CD14-positive monocyte (primary cell): ENCODE measurements at regions not wholly inside any gene's neighbourhood (a gene's known extent, or its start where the extent isn't known, plus 50 kb on each side); places are given as distances from the start of the nearest gene placed in this dataset.

Experiments
- DNase-seq, 3 donors: peaks; one replicate each; pipeline ENCODE4 v3.0.0-alpha.2; 2011 to 2022
- H2AFZ ChIP-seq: 2 replicates; pipeline ENCODE4 v1.6.0; 2012; ENCODE audit warnings: mild to moderate bottlenecking, low read depth, low read length, inconsistent platforms; ENCODE audit not compliant: insufficient read depth, poor library complexity, severe bottlenecking
- H3K27ac ChIP-seq, 2 donors: 1 replicate in 1 of 2; 2 replicates in 1 of 2; pipeline ENCODE4 v1.5.1; 2012 to 2013; ENCODE audit warnings: low read length in 2 of 2, control low read depth in 1 of 2, inconsistent platforms in 1 of 2, low read depth in 1 of 2, mild to moderate bottlenecking in 1 of 2
- H3K27me3 ChIP-seq, 2 donors: one replicate each; pipeline versions ENCODE4 v1.6.0 to v1.6.1; 2011 to 2013; ENCODE audit warnings: low read length in 2 of 2; ENCODE audit not compliant: control insufficient read depth in 2 of 2, insufficient read depth in 2 of 2
- H3K36me3 ChIP-seq, 2 donors: replicated peaks in 1 of 2; 1 replicate in 1 of 2; 2 replicates in 1 of 2; pipeline versions ENCODE4 v1.5.1 to v1.6.1; 2012 to 2013; ENCODE audit warnings: low read length in 2 of 2, control low read depth in 1 of 2, inconsistent platforms in 1 of 2, mild to moderate bottlenecking in 1 of 2; ENCODE audit not compliant: insufficient read depth in 2 of 2, control insufficient read depth in 1 of 2
- H3K4me1 ChIP-seq, 2 donors: 1 replicate in 1 of 2; 2 replicates in 1 of 2; pipeline versions ENCODE4 v1.5.1 to v1.6.1; 2012 to 2013; ENCODE audit warnings: low read length in 2 of 2, control low read depth in 1 of 2, inconsistent platforms in 1 of 2, mild to moderate bottlenecking in 1 of 2, moderate library complexity in 1 of 2; ENCODE audit not compliant: insufficient read depth in 2 of 2, control insufficient read depth in 1 of 2
- H3K4me2 ChIP-seq: replicated peaks from 2 replicates; pipeline ENCODE3; 2012; ENCODE audit warnings: low read length, moderate library complexity, mild to moderate bottlenecking; ENCODE audit not compliant: poor library complexity, severe bottlenecking; ENCODE audit errors: extremely low read depth
- H3K4me3 ChIP-seq, 3 experiments: fragments of 200-600 bp in 1 of 3; sonication (generic) in 1 of 3; replicated peaks in 1 of 3; 1 replicate in 2 of 3; 2 replicates in 1 of 3; pipeline ENCODE4 v1.5.1; 2011 to 2013; ENCODE audit warnings: low read length in 3 of 3, mild to moderate bottlenecking in 3 of 3, control low read depth in 2 of 3, low read depth in 2 of 3, inconsistent platforms in 1 of 3, moderate library complexity in 1 of 3
- H3K79me2 ChIP-seq: 2 replicates; pipeline ENCODE4 v1.6.0; 2012; ENCODE audit warnings: mild to moderate bottlenecking, control low read depth, inconsistent platforms, low read length, moderate library complexity; ENCODE audit not compliant: insufficient read depth
- H3K9ac ChIP-seq: 2 replicates; pipeline ENCODE4 v1.6.0; 2017; ENCODE audit warnings: low read length, mild to moderate bottlenecking; ENCODE audit not compliant: insufficient read depth, poor library complexity, severe bottlenecking
- H3K9me3 ChIP-seq, 2 donors: replicated peaks in 1 of 2; 1 replicate in 1 of 2; 2 replicates in 1 of 2; pipeline versions ENCODE4 v1.5.1 to v1.6.1; 2012 to 2013; ENCODE audit warnings: low read length in 2 of 2, control low read depth in 1 of 2; ENCODE audit not compliant: control insufficient read depth in 1 of 2, insufficient read depth in 1 of 2
- H4K20me1 ChIP-seq: 2 replicates; pipeline ENCODE4 v1.6.0; 2012; ENCODE audit warnings: mild to moderate bottlenecking, low read length, control low read depth, moderate library complexity; ENCODE audit not compliant: insufficient read depth
- H3K27ac Mint-ChIP-seq, 7 donors: one replicate each; pipeline ENCODE4 v1.8.0; 2020; ENCODE audit warnings: mild to moderate bottlenecking in 7 of 7, mixed read lengths in 7 of 7, moderate library complexity in 6 of 7, inconsistent platforms in 2 of 7
- H3K27me3 Mint-ChIP-seq, 3 donors: one replicate each; pipeline ENCODE4 v1.8.0; 2021 to 2022; ENCODE audit warnings: low read depth in 3 of 3, mild to moderate bottlenecking in 3 of 3, mixed read lengths in 3 of 3, moderate library complexity in 3 of 3, inconsistent platforms in 1 of 3
- H3K36me3 Mint-ChIP-seq, 2 donors: one replicate each; pipeline ENCODE4 v1.8.0; 2020; ENCODE audit warnings: mixed read lengths in 2 of 2, inconsistent platforms in 1 of 2, mild to moderate bottlenecking in 1 of 2
- H3K4me1 Mint-ChIP-seq: one replicate; pipeline ENCODE4 v1.8.0; 2020; ENCODE audit warnings: mild to moderate bottlenecking, mixed read lengths
- H3K4me3 Mint-ChIP-seq, 2 donors: one replicate each; pipeline ENCODE4 v1.8.0; 2020; ENCODE audit warnings: mild to moderate bottlenecking in 2 of 2, mixed read lengths in 2 of 2, moderate library complexity in 1 of 2
- H3K9me3 Mint-ChIP-seq, 7 donors: one replicate each; pipeline ENCODE4 v1.8.0; 2020 to 2022; ENCODE audit warnings: mixed read lengths in 7 of 7, mild to moderate bottlenecking in 6 of 7, moderate library complexity in 6 of 7, inconsistent platforms in 2 of 7
- CTCF ChIP-seq: fragments of 200-600 bp; IDR thresholded peaks from one replicate; pipeline ENCODE4 v1.8.0; 2022; ENCODE audit warnings: antibody characterized with exemption, mild to moderate bottlenecking
- WGBS: methylation state at CpG from one replicate; pipeline ENCODE4 v1.1.5; 2013; ENCODE audit warnings: missing lambda C conversion rate; ENCODE audit not compliant: insufficient coverage; 5-methylcytosine and 5-hydroxymethylcytosine counted together
- intact Hi-C, 2 donors: fragments of 100-400 bp; cut with micrococcal nuclease; formaldehyde crosslinking; loops; one replicate each; pipeline versions ENCODE4 v1.15.0 to v1.15.1; 2023

GRCh38 chr6:11950109-11950508 lies 62.0 kb upstream of the HIVEP1 start:
- H2AFZ ChIP-seq = no peak overlapping the region
- no CpG with 5 or more reads among the region's 2 CpGs for WGBS
- H3K9me3 ChIP-seq = no peaks in the 10 kb centered on the region
- DNase-seq = no peak
- Mint-ChIP-seq H3K27ac (no peak overlapping the region), H3K27me3 (no peaks in the 10 kb centered on the region), H3K36me3 (no peaks in the 10 kb centered on the region), H3K4me1 (no peaks in the 10 kb centered on the region), H3K4me3 (no peak overlapping the region), H3K9me3 (peaks cover 0 to 3% (median 0%) of the 10 kb centered on the region in 7 donors)
- no peaks in the 10 kb centered on the region for H3K27me3 ChIP-seq
- no peak overlapping the region for H3K27ac ChIP-seq
- H4K20me1 ChIP-seq = no peaks in the 10 kb centered on the region
- H3K4me2 ChIP-seq = no peak overlapping the region
- H3K36me3 ChIP-seq = no peaks in the 10 kb centered on the region
- H3K4me3 ChIP-seq = no peak overlapping the region
- H3K4me1 ChIP-seq = no peaks in the 10 kb centered on the region
- no peak for TF ChIP-seq CTCF
- H3K79me2 ChIP-seq = no peaks in the 10 kb centered on the region
- intact Hi-C loops = no loop called here
- H3K9ac ChIP-seq = no peak overlapping the region

GRCh38 chr6:11947575-11947974 lies 64.5 kb upstream of the HIVEP1 start:
- no peak for DNase-seq
- H2AFZ ChIP-seq = no peak overlapping the region
- Mint-ChIP-seq H3K9me3 (peaks cover 0 to 3% (median 0%) of the 10 kb centered on the region in 7 donors), H3K4me3 (no peak overlapping the region), H3K36me3 (no peaks in the 10 kb centered on the region), H3K4me1 (no peaks in the 10 kb centered on the region), H3K27ac (no peak overlapping the region), H3K27me3 (peaks cover 0 to 2% (median 0%) of the 10 kb centered on the region in 3 donors)
- no CpG with 5 or more reads among the region's 2 CpGs for WGBS
- no peaks in the 10 kb centered on the region for H3K79me2 ChIP-seq
- no peaks in the 10 kb centered on the region for H3K9me3 ChIP-seq
- no peak for TF ChIP-seq CTCF
- no peak overlapping the region for H3K4me3 ChIP-seq
- intact Hi-C loops = no loop called here
- no peak overlapping the region for H3K4me2 ChIP-seq
- H3K27me3 ChIP-seq = no peaks in the 10 kb centered on the region
- no peak overlapping the region for H3K27ac ChIP-seq
- no peaks in the 10 kb centered on the region for H3K4me1 ChIP-seq
- H3K9ac ChIP-seq = no peak overlapping the region
- no peaks in the 10 kb centered on the region for H3K36me3 ChIP-seq
- H4K20me1 ChIP-seq = no peaks in the 10 kb centered on the region
